Left ventricle myocardium inferior (tissue), 1 donor: ENCODE measurements at regions not wholly inside any gene's neighbourhood (a gene's known extent, or its start where the extent isn't known, plus 50 kb on each side); places are given as distances from the start of the nearest gene placed in this dataset.

Experiments
- DNase-seq: peaks from one replicate; pipeline ENCODE4 v3.0.0-alpha.2; 2020
- H3K27ac ChIP-seq: fragments of 200-600 bp; replicated peaks from 2 replicates; pipeline ENCODE4 v1.8.0; 2021
- H3K27me3 ChIP-seq: fragments of 200-600 bp; 2 replicates; pipeline ENCODE4 v1.8.0; 2021; ENCODE audit warnings: low read depth
- H3K36me3 ChIP-seq: fragments of 200-600 bp; 2 replicates; pipeline ENCODE4 v1.8.0; 2021
- H3K4me1 ChIP-seq: fragments of 200-600 bp; 2 replicates; pipeline ENCODE4 v1.8.0; 2021
- H3K4me3 ChIP-seq: fragments of 200-600 bp; 2 replicates; pipeline ENCODE4 v1.8.0; 2021; ENCODE audit warnings: mild to moderate bottlenecking, moderate library complexity
- H3K9me3 ChIP-seq: fragments of 200-600 bp; replicated peaks from 2 replicates; pipeline ENCODE4 v1.8.0; 2021
- intact Hi-C: fragments of 100-400 bp; cut with micrococcal nuclease; formaldehyde crosslinking; loops from one replicate; pipeline ENCODE4 v1.11.0; 2022
- TF ChIP-seq, protein P1 (sequence below): fragments of 200-600 bp; IDR thresholded peaks from 2 replicates; pipeline ENCODE4 v1.8.0; 2021; ENCODE audit warnings: antibody characterized with exemption, mild to moderate bottlenecking, borderline replicate concordance
- donor health status: DM: no; HTN: yes; CAD: no; lungs with severe emphysema.

DNA sequence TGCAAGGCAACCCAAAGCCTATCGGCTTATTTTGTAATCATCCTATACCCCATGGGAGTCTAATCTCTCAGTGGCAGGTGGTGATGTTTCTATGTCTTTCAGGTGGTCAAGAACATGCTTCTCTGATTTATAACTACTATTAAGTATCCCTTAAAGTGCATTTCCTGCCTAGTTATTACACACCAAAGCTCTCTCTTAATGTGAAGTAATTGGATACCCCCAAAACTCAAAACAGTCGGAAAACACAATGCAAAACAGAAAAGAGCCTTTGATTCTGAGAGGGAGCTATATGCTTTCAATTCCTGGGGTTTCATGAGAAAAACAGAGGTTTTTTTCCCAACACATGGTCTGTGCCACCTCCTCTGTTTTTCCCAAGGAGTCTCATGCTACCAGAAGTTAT lies 416.4 kb downstream of the CSNK1G3 start:
- no peak for DNase-seq
- H3K27me3 ChIP-seq: no peaks in the 10 kb centered on the region
- no peak overlapping the region for H3K4me3 ChIP-seq
- H3K4me1 ChIP-seq: no peaks in the 10 kb centered on the region
- intact Hi-C loops: no loop called here
- TF ChIP-seq, protein P1, sequence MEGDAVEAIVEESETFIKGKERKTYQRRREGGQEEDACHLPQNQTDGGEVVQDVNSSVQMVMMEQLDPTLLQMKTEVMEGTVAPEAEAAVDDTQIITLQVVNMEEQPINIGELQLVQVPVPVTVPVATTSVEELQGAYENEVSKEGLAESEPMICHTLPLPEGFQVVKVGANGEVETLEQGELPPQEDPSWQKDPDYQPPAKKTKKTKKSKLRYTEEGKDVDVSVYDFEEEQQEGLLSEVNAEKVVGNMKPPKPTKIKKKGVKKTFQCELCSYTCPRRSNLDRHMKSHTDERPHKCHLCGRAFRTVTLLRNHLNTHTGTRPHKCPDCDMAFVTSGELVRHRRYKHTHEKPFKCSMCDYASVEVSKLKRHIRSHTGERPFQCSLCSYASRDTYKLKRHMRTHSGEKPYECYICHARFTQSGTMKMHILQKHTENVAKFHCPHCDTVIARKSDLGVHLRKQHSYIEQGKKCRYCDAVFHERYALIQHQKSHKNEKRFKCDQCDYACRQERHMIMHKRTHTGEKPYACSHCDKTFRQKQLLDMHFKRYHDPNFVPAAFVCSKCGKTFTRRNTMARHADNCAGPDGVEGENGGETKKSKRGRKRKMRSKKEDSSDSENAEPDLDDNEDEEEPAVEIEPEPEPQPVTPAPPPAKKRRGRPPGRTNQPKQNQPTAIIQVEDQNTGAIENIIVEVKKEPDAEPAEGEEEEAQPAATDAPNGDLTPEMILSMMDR: no peak
- no peak overlapping the region for H3K27ac ChIP-seq
- no peaks in the 10 kb centered on the region for H3K9me3 ChIP-seq
- H3K36me3 ChIP-seq: no peaks in the 10 kb centered on the region

DNA sequence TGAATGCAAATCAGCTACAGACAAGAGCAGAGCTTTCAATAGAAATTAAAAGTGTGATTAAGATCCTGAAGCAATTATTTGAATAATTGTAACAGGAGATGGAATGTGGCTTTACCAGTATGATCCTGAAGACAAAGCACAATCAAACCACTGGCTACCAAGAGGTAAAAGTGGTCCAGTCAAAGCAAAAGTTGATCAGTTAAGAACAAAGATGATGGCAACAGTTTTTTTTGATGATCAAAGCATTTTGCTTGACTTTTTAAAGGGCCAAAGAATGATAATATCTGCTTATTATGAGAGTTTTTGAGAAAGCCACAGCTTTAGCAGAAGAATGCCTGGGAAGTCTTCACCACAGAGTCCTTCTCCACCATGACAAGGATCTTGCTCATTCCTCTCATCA lies 409.2 kb downstream of the CSNK1G3 start:
- peaks cover 10% of the 10 kb centered on the region for H3K4me1 ChIP-seq
- H3K36me3 ChIP-seq: no peaks in the 10 kb centered on the region
- H3K27ac ChIP-seq: no peak overlapping the region
- peaks cover 20% of the 10 kb centered on the region for H3K9me3 ChIP-seq
- intact Hi-C loops: no loop called here
- no peaks in the 10 kb centered on the region for H3K27me3 ChIP-seq
- H3K4me3 ChIP-seq: no peak overlapping the region
- TF ChIP-seq, protein P1: no peak
- no peak for DNase-seq

DNA sequence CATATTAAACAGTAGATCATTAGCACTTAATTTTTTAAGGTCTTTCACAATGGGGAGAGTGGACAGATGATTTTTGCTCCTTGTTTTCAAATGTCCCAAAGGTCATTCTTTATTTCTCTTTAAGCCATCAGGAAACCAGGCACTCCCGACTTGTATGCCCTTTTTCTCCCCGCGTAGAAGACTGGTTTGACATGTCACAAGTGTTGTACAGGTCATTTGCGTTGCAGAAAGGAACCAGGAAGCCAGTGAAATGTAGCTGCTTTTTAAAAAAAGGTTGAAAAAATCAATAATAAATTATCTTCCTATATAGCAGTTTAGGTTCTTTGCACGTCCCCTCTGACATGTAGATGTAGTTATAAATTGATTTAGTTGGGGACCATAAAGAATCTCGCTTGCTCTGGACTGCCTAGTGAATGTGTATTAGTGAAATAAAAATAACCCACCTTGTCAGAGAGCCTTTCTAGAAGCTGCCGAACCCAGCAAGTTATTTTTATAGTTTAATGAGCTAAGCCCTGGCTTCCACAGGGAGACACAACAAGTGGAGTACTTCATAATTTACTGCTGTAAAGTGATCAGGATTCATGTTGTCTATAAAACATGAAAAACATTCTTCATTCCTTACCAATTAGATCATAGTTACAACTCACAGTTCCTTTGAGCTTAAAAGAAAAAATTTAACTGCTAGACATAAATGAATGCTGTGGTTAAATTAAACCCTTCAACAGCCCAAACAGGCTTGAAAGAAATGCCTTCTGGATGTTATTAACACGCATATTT lies 404.6 kb downstream of the CSNK1G3 start:
- Histone ChIP-seq H3K36me3 (no peaks in the 10 kb centered on the region), H3K27ac (peak overlapping the region; percentile 55), H3K27me3 (no peaks in the 10 kb centered on the region), H3K4me1 (peaks cover 15% of the 10 kb centered on the region), H3K9me3 (peaks cover 40% of the 10 kb centered on the region), H3K4me3 (peak overlapping the region; percentile 14)
- no peak for DNase-seq
- TF ChIP-seq, protein P1: peak; percentile 23
- intact Hi-C loops: no loop called here

DNA sequence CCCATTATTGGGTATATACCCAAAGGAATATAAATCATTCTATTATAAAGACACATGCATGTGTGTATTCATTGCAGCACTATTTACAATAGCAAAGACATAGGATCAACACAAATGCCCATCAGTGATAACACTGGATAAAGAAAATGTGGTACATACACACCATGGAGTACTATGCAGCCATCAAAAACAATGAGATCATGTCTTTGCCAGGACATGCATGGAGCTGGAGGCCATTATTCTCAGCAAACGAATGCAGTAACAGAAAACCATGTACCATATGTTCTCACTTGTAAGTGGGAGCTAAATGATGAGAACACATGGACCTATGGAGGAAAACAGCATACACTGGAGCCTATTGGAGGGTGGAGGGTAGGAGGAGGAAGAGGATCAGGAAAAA lies 402.4 kb downstream of the CSNK1G3 start:
- DNase-seq: no peak
- TF ChIP-seq, protein P1: no peak
- peaks cover 15% of the 10 kb centered on the region for H3K4me1 ChIP-seq
- H3K9me3 ChIP-seq: peaks cover 27% of the 10 kb centered on the region
- no peaks in the 10 kb centered on the region for H3K36me3 ChIP-seq
- intact Hi-C loops: no loop called here
- no peaks in the 10 kb centered on the region for H3K27me3 ChIP-seq
- H3K27ac ChIP-seq: no peak overlapping the region
- no peak overlapping the region for H3K4me3 ChIP-seq

DNA sequence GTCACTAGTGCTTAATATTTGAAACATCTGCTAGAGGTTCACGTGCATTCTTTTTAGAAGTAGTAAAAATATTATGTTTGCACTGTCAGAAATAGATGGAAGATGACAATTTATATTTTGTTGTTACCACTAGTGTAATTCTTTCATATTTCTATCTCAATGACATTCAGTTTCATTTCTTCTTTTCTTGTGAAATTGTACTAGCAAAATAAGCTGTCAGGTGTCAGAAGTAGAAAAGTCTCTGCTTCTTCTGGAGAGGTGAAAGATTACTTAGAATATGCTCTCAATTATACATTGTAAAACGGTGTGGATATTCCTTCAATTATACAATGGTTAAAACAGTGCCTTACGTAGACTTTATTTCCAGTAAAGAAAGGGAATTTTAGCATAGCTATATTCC lies 395.4 kb downstream of the CSNK1G3 start:
- Histone ChIP-seq H3K36me3 (no peaks in the 10 kb centered on the region), H3K27me3 (no peaks in the 10 kb centered on the region), H3K4me1 (no peaks in the 10 kb centered on the region), H3K4me3 (no peak overlapping the region), H3K9me3 (no peaks in the 10 kb centered on the region), H3K27ac (no peak overlapping the region)
- TF ChIP-seq, protein P1: no peak
- intact Hi-C loops: no loop called here
- DNase-seq: no peak
